K562 (cell line): ENCODE measurements at regions not wholly inside any gene's neighbourhood (a gene's known extent, or its start where the extent isn't known, plus 50 kb on each side); places are given as distances from the start of the nearest gene placed in this dataset.

Experiments
- BRCA1 ChIP-seq, 2 experiments: fragments of 450-650 bp in 1 of 2; sonication (generic) in 1 of 2; formaldehyde crosslinking in 1 of 2; IDR thresholded peaks; 2 replicates each; pipeline versions ENCODE4 v1.5.0 to v1.6.1; 2017 to 2020; ENCODE audit warnings: mild to moderate bottlenecking in 1 of 2, missing genetic modification reagents in 1 of 2
- JUND ChIP-seq, 2 experiments: IDR thresholded peaks; 2 replicates in 1 of 2; 3 replicates in 1 of 2; pipeline ENCODE4 v1.6.1; 2011; ENCODE audit warnings: borderline replicate concordance in 2 of 2, low read depth in 2 of 2, low read length in 2 of 2, improper control_type of control experiment in 1 of 2, missing biosample characterization in 1 of 2, missing genetic modification characterization in 1 of 2, missing genetic modification reagents in 1 of 2

GRCh38 chr10:31121757-31122577 is 90.3 kb upstream of the ZNF438 start:
- TF ChIP-seq JUND (IDR thresholded peaks at IDR 0.05; ENCODE audit: borderline replicate concordance, low read depth, low read length) (no peak), JUND (tag; IDR thresholded peaks at IDR 0.05; ENCODE audit: borderline replicate concordance, low read depth, low read length) (no peak), BRCA1 (IDR thresholded peaks at IDR 0.05) (no peak), BRCA1 (CRISPR knock-in tag; IDR thresholded peaks at IDR 0.05) (no peak)
